ENCODE measurements at regions not wholly inside any gene's neighbourhood (a gene's known extent, or its start where the extent isn't known, plus 50 kb on each side); places are given as distances from the start of the nearest gene placed in this dataset.

DNA sequence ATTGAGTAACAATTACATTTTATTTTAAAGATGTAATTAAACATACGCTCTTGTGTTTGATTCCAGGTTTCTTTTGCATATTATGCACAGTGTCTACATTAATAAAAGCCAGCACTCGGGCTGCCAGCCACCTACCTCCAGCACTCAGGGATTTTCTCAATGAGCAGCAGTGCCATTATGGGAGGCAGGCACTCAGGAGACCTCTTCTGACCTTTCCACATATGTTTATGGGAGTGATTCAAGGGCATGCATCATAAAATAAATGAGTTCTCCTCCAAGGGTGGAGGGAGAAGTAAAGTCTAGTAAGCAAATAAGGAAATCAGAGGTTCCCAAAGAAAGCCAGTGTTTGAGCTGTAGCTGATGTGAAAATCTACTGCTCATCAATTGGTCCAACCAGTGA lies 119.8 kb upstream of the IRX2 start:
- TF ChIP-seq, protein P1, sequence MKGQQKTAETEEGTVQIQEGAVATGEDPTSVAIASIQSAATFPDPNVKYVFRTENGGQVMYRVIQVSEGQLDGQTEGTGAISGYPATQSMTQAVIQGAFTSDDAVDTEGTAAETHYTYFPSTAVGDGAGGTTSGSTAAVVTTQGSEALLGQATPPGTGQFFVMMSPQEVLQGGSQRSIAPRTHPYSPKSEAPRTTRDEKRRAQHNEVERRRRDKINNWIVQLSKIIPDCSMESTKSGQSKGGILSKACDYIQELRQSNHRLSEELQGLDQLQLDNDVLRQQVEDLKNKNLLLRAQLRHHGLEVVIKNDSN (IDR thresholded peaks at IDR 0.05; ENCODE audit: borderline replicate concordance, extremely low read length, insufficient read depth, low read depth, low read length), result no peak
- no peak for TF ChIP-seq CHD1 (IDR thresholded peaks at IDR 0.05; ENCODE audit: low read depth, low read length)
- no peak for TF ChIP-seq EZH2 (IDR thresholded peaks at IDR 0.05; ENCODE audit: borderline replicate concordance, control insufficient read depth, low read depth, low read length)
- TF ChIP-seq HDAC6 (IDR thresholded peaks at IDR 0.05; ENCODE audit: unreplicated experiment), result no peak
- TF ChIP-seq, protein P2, sequence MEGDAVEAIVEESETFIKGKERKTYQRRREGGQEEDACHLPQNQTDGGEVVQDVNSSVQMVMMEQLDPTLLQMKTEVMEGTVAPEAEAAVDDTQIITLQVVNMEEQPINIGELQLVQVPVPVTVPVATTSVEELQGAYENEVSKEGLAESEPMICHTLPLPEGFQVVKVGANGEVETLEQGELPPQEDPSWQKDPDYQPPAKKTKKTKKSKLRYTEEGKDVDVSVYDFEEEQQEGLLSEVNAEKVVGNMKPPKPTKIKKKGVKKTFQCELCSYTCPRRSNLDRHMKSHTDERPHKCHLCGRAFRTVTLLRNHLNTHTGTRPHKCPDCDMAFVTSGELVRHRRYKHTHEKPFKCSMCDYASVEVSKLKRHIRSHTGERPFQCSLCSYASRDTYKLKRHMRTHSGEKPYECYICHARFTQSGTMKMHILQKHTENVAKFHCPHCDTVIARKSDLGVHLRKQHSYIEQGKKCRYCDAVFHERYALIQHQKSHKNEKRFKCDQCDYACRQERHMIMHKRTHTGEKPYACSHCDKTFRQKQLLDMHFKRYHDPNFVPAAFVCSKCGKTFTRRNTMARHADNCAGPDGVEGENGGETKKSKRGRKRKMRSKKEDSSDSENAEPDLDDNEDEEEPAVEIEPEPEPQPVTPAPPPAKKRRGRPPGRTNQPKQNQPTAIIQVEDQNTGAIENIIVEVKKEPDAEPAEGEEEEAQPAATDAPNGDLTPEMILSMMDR (IDR thresholded peaks at IDR 0.05 in 2 of 3, conservative IDR thresholded peaks at IDR 0.05 in 1 of 3; ENCODE audit: control insufficient read depth in 2 of 3, extremely low read depth in 1 of 3, insufficient read depth in 1 of 3, low read depth in 3 of 3, low read length in 3 of 3), result no peak
- no peak for TF ChIP-seq ETV6 (conservative IDR thresholded peaks at IDR 0.05 in 1 of 2, IDR thresholded peaks at IDR 0.05 in 1 of 2; ENCODE audit: borderline replicate concordance in 1 of 2, low read depth in 1 of 2)
